ES-I3 (cell line): ENCODE measurements at regions not wholly inside any gene's neighbourhood (a gene's known extent, or its start where the extent isn't known, plus 50 kb on each side); places are given as distances from the start of the nearest gene placed in this dataset.

Experiments
- H3K36me3 ChIP-seq: 2 replicates; pipeline ENCODE4 v1.6.1; 2013; ENCODE audit warnings: mild to moderate bottlenecking, low read length, control low read depth, moderate library complexity; ENCODE audit not compliant: insufficient read depth
- H3K4me1 ChIP-seq: 2 replicates; pipeline ENCODE4 v1.6.1; 2013; ENCODE audit warnings: mild to moderate bottlenecking, control low read depth, low read length; ENCODE audit not compliant: insufficient read depth
- H3K9ac ChIP-seq: 2 replicates; pipeline ENCODE4 v1.6.1; 2013; ENCODE audit warnings: low read depth, mild to moderate bottlenecking, low read length, moderate library complexity
- H3K9me3 ChIP-seq: 2 replicates; pipeline ENCODE4 v1.6.1; 2013; ENCODE audit warnings: mild to moderate bottlenecking, low read length, moderate library complexity; ENCODE audit not compliant: control insufficient read depth, insufficient read depth

GRCh38 chr1:65486613-65487012 lies 66.1 kb downstream of the LEPR start:
- Histone ChIP-seq H3K9ac (no peak overlapping the region), H3K36me3 (no peaks in the 10 kb centered on the region), H3K9me3 (no peaks in the 10 kb centered on the region), H3K4me1 (no peaks in the 10 kb centered on the region)

- H3K9ac ChIP-seq: no peak overlapping the region
- no peaks in the 10 kb centered on the region for H3K9me3 ChIP-seq
- no peaks in the 10 kb centered on the region for H3K36me3 ChIP-seq
- no peaks in the 10 kb centered on the region for H3K4me1 ChIP-seq
These were observed 69.0 kb downstream of the LEPR start for GRCh38 chr1:65489481-65489880.

GRCh38 chr1:65490231-65491009 lies 70.0 kb downstream of the LEPR start:
- no peak overlapping the region for H3K9ac ChIP-seq

GRCh38 chr1:65491472-65491871 lies 71.0 kb downstream of the LEPR start:
- Histone ChIP-seq H3K4me1 (no peaks in the 10 kb centered on the region), H3K9ac (no peak overlapping the region)

More at GRCh38 chr1:65490231-65491009, 70.0 kb downstream of the LEPR start:
- H3K9me3 ChIP-seq: no peaks in the 10 kb centered on the region
- H3K4me1 ChIP-seq: no peaks in the 10 kb centered on the region
- H3K36me3 ChIP-seq: no peaks in the 10 kb centered on the region

GRCh38 chr1:65493802-65494201 lies 73.3 kb downstream of the LEPR start:
- Histone ChIP-seq H3K9ac (no peak overlapping the region), H3K9me3 (no peaks in the 10 kb centered on the region), H3K36me3 (no peaks in the 10 kb centered on the region), H3K4me1 (no peaks in the 10 kb centered on the region)

More at GRCh38 chr1:65491472-65491871, 71.0 kb downstream of the LEPR start:
- Histone ChIP-seq H3K9me3 (no peaks in the 10 kb centered on the region), H3K36me3 (no peaks in the 10 kb centered on the region)

- H3K9me3 ChIP-seq: no peaks in the 10 kb centered on the region
- no peak overlapping the region for H3K9ac ChIP-seq
- H3K36me3 ChIP-seq: no peaks in the 10 kb centered on the region
- H3K4me1 ChIP-seq: no peaks in the 10 kb centered on the region
These were observed 74.2 kb downstream of the LEPR start for GRCh38 chr1:65494671-65495070.

- no peaks in the 10 kb centered on the region for H3K36me3 ChIP-seq
- H3K9ac ChIP-seq: no peak overlapping the region
- no peaks in the 10 kb centered on the region for H3K9me3 ChIP-seq
- no peaks in the 10 kb centered on the region for H3K4me1 ChIP-seq
These were observed 74.7 kb downstream of the LEPR start for GRCh38 chr1:65495137-65495536.

GRCh38 chr1:65497256-65497830 lies 76.9 kb downstream of the LEPR start:
- no peaks in the 10 kb centered on the region for H3K4me1 ChIP-seq
- no peak overlapping the region for H3K9ac ChIP-seq
- no peaks in the 10 kb centered on the region for H3K36me3 ChIP-seq
- H3K9me3 ChIP-seq: no peaks in the 10 kb centered on the region

- Histone ChIP-seq H3K9ac (no peak overlapping the region), H3K4me1 (no peaks in the 10 kb centered on the region), H3K9me3 (no peaks in the 10 kb centered on the region), H3K36me3 (no peaks in the 10 kb centered on the region)
These were observed 83.0 kb downstream of the LEPR start for GRCh38 chr1:65503427-65503826.

GRCh38 chr1:65504263-65504662 lies 83.8 kb downstream of the LEPR start:
- H3K9me3 ChIP-seq: no peaks in the 10 kb centered on the region
- no peaks in the 10 kb centered on the region for H3K4me1 ChIP-seq
- H3K9ac ChIP-seq: no peak overlapping the region
- H3K36me3 ChIP-seq: no peaks in the 10 kb centered on the region

GRCh38 chr1:65505547-65506300 lies 85.3 kb downstream of the LEPR start:
- Histone ChIP-seq H3K4me1 (peaks cover 6% of the 10 kb centered on the region; the same call in 1 of the 2 replicates), H3K36me3 (no peaks in the 10 kb centered on the region), H3K9ac (no peak overlapping the region), H3K9me3 (no peaks in the 10 kb centered on the region)

- H3K9ac ChIP-seq: no peak overlapping the region
- H3K9me3 ChIP-seq: no peaks in the 10 kb centered on the region
- peaks cover 6% of the 10 kb centered on the region; the same call in 1 of the 2 replicates for H3K4me1 ChIP-seq
- H3K36me3 ChIP-seq: no peaks in the 10 kb centered on the region
These were observed 87.6 kb downstream of the LEPR start for GRCh38 chr1:65508051-65508450.

- peaks cover 6% of the 10 kb centered on the region; the same call in 1 of the 2 replicates for H3K4me1 ChIP-seq
- H3K9me3 ChIP-seq: no peaks in the 10 kb centered on the region
- no peak overlapping the region for H3K9ac ChIP-seq
- no peaks in the 10 kb centered on the region for H3K36me3 ChIP-seq
These were observed 89.6 kb downstream of the LEPR start for GRCh38 chr1:65509912-65510680.

GRCh38 chr1:65510961-65511360 lies 90.5 kb downstream of the LEPR start:
- Histone ChIP-seq H3K36me3 (no peaks in the 10 kb centered on the region), H3K9me3 (no peaks in the 10 kb centered on the region), H3K4me1 (peaks cover 6% of the 10 kb centered on the region; the same call in 1 of the 2 replicates), H3K9ac (no peak overlapping the region)
